ENCODE measurements at regions not wholly inside any gene's neighbourhood (a gene's known extent, or its start where the extent isn't known, plus 50 kb on each side); places are given as distances from the start of the nearest gene placed in this dataset.
A peak's percentile ranks its signal among the peaks of the same experiment; 100 is the strongest.

DNA sequence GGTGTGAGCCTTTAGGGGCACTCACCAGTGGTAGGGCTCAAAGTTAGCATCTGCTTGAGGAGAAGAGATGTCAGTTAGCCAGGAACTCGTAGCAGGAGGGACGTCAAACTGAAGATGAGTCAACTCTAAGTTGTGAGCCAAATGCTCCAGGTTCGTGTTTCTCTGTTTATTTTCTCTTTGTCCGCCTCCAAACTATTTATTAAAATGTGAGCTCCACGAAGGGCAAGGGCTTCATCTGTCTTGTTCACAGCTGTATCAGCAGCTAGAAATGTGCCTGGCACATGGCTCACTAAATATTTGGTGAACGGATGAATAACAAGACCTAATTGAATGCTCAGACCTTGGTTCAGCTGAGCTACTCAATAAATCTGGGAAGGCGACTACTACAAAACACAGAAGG lies 248.9 kb downstream of the BCOR start:
- DNase-seq: no peak

DNA sequence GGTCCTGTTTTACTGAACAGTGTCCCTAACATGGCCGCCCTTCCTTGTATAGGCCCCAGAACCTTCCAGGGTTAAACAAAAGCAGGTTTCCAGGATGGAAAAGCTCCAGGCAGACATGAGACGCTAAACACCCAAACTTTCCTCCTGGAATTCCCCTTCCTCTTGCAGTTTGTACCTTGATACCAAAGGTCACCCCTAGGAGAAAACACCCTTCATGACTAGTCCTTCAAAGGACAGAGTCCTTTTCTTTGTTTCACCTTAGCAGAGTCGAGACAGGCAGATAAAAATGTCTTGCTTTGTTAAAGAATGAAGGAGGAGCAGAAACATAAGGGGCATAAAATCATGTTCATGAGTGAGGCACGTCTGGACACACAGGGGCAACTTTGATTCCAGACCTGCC lies 247.5 kb downstream of the BCOR start:
- DNase-seq: no peak

GRCh38 chrX:39850630-39851152 lies 247.1 kb downstream of the BCOR start:
- DNase-seq: peak; percentile 64

DNA sequence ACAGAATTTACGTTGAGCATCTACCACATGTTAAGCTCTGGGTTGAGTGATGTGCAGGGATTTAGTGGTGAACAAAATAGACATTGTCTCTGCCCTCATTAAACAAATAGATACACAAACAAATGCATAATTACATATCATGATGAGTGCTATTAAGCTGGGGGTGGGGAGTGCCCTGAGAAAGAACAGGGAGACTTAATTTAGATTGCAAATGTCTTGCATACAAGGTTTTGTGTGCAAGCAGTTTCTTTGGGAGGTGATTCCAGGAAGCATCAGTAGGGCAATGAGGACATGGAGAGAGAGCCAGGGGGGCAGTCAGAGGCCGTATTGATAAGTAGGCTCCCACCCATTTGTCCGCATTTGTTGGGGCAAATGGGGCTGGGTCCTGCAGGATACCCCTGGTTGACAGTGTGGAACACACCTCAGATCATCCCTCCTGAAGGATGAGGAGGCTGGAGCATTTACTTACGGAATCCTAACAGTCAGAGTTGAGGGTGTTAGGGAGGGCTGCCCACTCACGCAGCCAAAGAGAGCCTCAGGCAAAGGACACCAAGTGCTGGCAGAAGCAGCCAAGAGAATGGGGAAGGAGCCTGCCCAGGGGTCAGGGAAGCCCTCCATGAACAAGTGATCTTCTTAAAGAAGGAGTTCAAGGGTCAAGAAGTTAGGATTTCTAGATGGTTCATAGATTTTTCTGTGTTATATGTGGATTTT lies 245.9 kb downstream of the BCOR start:
- DNase-seq: no peak

GRCh38 chrX:39852491-39852890 lies 245.3 kb downstream of the BCOR start:
- DNase-seq: no peak

GRCh38 chrX:39853417-39854030 lies 244.2 kb downstream of the BCOR start:
- DNase-seq: no peak

GRCh38 chrX:39854772-39855747 lies 242.7 kb downstream of the BCOR start:
- no peak for DNase-seq

GRCh38 chrX:39855748-39856129 lies 242.0 kb downstream of the BCOR start:
- DNase-seq: peak; percentile 79

- DNase-seq: no peak
These were observed 241.2 kb downstream of the BCOR start for GRCh38 chrX:39856472-39857121.

DNA sequence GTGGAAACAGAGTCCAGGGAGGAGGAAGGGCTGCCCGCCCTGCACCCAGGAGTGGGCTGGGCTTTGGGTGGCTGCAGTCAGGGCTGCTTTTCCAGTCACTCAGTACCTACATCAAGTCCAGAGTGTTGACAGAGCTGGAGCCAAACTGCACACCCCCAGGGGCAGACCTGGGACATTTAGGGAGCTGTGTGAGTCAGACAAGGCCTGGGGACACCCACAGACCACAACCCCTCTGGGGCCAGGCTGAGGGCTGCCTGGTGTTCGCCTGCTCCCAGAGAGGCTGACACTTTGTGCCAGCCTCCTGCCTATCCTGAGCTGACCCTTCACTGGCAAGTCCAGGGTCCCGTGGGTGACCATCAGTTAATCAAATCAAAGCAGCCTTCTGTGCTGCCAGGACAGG lies 240.0 kb downstream of the BCOR start:
- no peak for DNase-seq

- peak; percentile 38 for DNase-seq
These were observed 237.5 kb downstream of the BCOR start for GRCh38 chrX:39859991-39860861.

GRCh38 chrX:39862963-39863362 lies 234.8 kb downstream of the BCOR start:
- DNase-seq: no peak

GRCh38 chrX:39866229-39866628 lies 231.5 kb downstream of the BCOR start:
- DNase-seq: no peak

DNA sequence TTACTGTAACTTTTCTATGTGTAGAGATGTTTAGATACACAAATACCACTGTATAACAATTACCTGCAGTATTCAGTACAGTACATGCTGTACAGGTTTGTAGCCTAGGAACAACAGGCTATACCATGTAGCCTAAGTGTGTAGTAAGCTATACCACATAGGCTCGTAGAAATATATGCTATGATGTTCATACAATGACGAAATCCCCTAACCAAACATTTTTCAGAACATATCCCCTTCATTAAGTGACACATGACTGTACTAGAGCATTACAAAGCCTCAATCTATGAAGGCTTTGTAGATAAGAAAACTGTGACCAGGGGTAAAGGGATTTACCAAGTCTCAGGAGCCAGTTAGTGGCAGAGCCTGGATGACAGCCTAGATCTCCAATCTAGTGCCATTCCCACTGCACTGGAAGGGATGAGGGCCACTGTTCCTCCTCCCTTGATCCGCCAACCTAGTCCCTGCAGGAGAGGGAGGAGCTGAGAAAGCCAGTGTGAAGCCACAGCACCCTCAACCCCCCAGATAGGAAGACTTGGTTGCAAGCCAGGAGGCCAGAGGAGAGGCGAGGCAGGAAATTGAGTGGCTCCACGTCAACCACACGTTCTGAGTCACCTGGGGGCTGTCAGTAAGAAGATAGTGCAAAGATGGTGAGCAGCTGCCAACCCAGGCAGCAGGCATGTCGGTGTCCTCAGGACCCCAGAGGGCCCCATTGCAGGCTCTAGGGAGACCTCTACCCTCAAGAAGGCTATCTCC lies 227.7 kb downstream of the BCOR start:
- DNase-seq: no peak

DNA sequence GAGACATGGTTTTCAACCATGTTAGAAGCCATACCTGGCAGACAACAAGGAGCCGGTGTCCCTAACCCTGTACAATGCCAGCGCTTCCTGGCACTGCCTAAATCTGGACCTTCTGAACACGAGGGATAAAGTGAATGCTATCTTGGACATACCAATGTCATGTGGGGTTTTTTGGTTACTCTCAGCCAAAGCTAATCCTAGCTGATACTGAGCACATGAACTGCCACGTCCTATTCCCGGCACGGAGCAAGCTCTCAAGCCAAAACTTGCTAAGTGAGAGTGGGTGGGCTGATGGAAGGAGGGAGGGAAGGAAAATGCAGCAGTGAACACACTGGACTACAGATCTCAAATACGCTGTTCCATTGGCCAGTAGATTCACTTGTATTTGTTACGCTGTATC lies 226.1 kb downstream of the BCOR start:
- no peak for DNase-seq

GRCh38 chrX:39873117-39873516 lies 224.6 kb downstream of the BCOR start:
- no peak for DNase-seq

DNA sequence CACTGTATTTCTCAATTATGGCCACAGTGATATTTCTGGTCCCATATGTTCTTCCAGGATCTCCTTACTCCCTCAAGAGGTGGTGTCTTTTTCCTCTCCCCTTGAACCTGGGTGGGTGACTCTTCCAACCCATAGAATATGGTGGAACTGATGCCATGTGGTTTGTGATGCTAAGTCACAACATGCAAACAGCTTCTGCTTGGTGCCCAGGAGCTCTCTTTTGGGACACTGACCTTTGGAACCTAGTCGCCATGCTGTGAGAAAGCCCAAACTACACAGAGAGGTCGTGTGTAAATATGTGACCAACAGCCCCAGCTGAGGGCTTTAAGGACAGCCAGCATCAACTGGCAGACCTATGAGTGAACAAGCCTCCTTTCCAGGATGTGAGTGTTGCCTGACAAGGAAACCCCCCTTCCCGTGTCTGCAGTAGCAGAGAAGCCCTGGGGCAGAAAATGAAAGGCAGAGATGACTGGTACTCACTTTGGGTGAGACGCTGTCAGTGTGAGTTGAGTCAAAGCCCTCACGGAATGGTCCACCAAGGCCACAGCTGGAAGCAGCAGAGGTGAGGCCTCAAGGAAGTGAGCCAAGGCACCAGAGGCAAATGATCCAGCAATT lies 223.4 kb downstream of the BCOR start:
- no peak for DNase-seq

GRCh38 chrX:39875834-39876628 lies 221.7 kb downstream of the BCOR start:
- peak; percentile 15 for DNase-seq

GRCh38 chrX:39877905-39878304 lies 219.9 kb downstream of the BCOR start:
- DNase-seq: no peak

DNA sequence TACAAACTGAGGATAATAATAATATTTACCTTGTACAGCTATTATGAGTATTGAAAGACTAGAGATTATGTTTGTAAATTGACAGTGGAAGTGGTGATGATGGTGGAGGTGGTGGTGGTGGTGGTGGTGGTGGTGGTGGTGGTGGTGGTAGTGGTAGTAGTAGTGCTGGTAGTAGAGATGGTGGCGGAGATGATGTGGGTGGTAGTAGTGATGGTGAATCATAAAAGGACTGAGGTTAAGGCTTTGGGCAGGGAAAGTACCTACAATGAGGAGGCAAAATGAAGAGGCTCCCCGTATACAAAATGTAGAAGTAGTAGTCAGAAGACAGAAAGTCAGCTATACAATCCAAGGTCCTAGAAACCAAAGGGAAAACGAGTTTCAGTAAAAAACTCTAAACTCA lies 214.1 kb downstream of the BCOR start:
- DNase-seq: no peak
